ENCODE measurements at regions not wholly inside any gene's neighbourhood (a gene's known extent, or its start where the extent isn't known, plus 50 kb on each side); places are given as distances from the start of the nearest gene placed in this dataset.
"Not testable (repeated sequence)": the region's sequence is repeated elsewhere in the genome, so short reads cannot be mapped to it uniquely, and the experiment has no call there.

DNA sequence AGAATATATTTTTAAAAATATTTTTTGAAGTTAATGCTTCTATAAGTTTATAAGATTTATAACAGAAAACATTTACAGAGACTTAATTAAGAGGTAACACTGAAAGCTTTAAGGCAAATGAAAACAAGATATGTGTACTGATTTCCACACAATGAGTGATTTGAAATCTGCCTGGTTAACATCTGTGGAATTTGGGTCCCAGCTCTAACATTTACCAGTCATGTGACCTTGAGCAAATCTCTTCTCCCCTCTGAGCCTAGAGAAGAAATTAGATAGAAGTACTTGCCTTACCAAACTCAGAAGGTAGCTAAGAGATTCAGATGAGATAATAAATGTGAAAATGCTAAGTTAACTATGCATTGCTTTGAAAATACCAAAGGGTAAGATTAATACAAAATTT lies 458.8 kb upstream of the LCORL start:
- DNase-seq, result no peak

DNA sequence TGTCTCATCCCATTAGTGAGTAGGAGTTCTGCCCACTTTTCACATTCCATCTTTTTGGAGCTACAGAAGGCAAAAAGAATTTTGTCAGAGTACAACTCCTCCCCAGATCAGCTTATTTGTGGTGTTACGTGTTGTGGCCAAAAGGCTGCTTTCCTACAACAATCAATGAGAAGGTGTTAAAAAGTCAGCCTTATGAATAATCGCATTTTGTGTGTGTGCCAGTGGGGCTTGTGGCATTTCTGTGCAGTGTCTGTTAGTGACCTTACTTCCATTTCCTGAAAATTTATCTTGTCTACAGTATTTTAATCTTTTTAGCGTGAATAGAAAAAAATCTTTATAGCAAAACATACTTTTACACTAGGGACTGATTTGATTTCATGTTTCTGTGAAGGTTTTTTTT lies 458.3 kb upstream of the LCORL start:
- no peak for DNase-seq

DNA sequence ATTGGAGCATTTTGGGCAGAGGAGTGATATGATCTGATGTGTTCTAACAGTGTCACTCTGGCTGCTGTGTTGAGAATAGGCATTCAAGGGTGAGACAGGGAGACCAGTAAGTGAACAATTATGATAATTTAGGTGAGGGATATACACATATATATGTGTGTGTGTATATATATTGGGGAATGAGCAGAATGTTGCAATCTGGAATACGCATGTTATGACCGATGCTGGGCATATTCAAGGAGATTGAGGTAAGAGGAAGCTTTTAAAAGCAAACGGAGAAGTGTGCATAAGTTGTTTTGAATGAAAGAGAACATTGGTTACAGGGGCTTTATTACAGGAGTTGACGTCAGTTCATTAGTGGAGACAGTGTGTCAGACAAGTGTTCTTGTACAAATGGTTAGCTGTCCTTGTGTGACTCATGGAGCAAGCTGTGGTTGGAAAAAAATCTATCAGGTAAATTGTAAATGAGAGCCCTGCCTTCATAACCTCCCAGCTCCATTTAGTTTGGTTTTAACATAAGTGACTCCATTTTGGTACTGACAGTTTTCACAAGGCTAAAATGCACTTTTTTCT lies 442.5 kb upstream of the LCORL start:
- no peak for DNase-seq

DNA sequence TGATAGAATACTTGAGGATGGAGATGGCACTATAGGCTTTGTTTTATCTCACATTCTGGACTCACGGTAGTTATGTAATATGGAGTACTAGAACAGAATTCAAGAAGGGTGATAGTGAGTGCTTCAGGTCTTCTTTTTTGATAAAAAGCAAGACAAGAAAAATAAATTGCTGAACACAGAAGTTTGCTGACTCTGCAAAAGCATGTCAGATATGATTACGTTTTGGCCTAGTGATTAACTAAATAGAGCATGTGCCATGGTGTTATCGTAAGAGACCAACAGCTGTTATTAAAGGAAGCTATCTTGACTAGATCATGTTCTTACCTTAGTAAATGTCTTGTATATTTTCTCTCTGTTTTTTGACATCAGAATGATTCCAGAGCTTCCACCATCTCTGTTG lies 436.9 kb upstream of the LCORL start:
- DNase-seq, result no peak

DNA sequence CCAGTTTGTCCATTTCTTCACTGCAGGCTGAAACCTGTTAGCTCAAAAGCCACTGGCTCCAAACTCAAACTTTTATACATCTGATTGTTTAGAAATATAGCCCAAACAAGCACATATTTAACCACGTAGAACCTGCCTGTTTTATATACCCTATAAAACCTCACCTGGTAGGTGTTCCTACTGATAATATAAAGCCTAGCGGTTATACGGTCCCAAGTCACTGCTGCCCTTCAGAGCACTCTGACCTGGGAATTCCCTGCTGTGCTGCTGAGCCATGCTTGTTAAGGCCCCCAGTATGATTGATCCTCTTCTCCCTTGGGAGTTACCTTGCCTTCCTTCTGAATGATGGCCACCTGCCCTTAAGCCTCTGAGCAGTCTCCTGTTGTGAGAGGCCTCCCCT lies 432.8 kb upstream of the LCORL start:
- DNase-seq, result no peak

DNA sequence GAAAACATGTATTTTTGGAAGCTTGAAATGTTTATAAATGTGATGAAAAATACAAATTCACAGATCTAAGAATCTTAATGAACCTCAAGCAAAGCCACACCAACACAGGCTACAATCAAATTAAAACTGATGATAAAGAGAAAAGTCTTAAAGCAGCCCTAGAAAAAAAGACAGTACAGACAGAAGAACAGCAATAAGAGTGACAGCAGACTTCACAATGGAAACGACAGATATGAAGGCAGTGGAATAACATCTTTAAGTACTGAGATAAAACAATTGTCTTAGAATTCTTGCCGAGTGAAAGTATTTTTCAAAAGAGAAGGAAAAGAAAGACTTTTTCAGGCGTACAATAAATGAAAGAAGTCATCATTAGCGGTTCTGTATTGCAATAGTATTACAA lies 423.6 kb upstream of the LCORL start:
- no peak for DNase-seq

DNA sequence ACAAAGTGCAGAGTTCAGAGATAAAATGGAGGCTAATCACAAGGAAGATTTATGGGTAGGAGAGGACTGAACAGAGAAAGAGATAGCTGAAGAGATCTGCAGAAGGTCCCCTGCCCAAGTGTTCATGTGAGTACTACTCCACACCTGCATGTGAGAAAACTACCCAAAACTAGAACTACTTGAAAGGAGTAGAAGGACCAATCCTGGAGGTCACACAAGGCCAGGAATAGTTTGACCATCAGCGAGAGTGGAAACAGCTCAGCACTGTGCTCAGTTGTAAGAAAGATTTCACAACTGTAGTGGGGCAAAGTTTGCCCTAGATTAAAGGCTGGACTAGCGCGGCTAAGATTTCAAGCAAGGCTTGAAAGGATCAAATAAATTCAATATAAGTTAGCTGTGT lies 422.7 kb upstream of the LCORL start:
- DNase-seq, result no peak

DNA sequence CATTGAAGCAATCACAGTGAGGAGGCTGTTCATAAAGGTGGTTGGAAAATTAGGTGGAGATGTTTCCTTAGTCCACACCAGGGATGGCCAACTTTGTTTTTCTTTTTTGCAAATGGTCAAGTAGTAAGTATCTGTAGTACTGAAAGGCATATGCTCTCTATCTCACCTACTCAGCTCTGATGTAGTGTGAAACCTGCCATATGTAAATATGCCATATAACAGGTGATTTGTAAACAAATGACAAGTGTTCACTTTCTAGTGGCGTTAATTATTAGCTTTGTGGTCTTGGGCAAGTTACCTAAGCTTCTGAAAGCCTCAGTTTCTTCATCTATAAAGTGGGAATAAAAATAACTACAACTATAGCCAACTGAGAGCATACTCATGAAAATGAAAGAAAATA lies 421.4 kb upstream of the LCORL start:
- no peak for DNase-seq

DNA sequence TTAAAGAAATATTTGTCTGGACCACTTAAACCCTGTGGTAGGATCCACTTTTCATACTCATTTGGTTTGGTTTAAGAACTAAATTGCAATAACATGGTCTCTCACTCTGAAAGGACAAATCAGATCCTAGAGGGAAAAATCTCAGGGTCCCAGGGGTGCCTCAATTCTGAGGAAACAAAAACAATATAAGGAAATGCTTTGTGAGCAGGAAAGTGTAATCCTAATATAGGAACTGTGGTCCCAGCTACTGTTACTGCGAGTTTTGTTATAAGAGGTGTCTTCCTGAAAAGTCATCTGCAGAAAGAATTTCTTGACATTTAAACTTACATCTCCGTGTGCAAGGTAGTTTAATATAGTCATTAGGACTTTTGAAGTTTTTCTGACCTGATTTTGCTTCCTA lies 420.1 kb upstream of the LCORL start:
- no peak for DNase-seq

DNA sequence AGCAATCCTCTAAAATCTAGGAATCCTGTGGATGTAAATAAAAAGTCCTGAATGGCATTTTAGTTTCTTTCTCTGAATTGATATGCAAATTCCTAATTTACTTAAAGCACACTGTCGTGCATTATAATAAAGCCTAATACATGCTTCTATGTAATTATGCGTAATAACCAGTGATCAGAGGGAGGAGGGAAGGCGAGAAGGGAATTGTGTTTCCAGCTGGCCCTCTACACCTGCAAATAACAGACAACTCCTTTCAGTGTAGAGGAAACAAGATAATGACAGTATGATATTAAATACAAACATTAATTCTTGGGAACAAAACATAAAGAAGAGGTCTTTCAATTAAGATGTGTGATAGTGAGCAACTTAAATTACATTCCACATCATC lies 419.6 kb upstream of the LCORL start:
- no peak for DNase-seq

DNA sequence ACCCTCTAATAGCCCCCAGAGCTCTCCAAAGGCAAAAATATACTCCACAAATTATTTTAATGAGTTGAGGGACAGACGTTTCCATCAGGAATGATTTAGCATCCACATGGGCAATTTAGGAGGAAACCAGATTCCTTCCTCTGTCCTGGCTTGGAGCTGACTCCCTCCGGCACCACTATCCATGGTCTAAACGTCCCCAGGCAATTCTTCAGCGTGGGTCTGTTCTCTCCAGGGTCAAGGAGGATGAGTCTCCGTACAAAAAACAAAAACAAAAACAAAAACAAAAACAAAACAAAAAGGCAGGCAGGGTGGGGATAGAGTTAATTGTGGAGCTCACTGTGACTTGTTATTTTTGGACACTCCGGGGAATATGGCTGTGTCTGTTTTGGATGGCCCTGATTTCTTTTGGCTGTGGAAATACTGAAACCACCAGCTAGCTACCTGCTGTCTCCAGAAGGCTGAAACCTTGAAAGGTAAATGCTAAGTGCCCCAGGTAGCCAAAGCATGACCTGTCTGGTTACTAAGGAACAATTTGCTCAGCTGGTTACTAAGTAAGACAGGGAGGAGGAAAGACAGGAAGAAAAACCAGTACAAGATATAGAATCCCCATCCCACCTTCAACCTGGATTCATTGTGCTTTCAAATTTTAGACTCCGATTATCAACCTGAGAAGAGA lies 419.1 kb upstream of the LCORL start:
- no peak for DNase-seq

DNA sequence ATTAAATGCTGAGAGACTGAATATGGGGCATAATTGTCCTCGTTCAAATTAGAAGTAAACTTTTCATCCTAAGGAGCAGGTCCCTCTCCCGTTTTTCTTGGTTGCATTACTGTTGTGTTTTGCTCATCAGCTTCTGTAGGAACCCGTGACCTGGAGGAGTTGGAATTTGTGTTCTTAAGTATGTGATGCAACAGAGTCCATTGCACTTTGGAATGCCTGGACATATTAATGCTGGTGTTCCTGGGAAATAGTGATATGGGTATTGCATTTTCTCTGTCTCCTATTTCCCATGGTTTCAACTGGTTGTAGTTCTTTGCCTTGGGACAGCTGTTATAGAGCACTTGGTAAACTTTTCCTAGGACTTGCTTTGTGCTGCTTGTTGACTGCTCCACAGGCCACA lies 417.8 kb upstream of the LCORL start:
- DNase-seq, result no peak

DNA sequence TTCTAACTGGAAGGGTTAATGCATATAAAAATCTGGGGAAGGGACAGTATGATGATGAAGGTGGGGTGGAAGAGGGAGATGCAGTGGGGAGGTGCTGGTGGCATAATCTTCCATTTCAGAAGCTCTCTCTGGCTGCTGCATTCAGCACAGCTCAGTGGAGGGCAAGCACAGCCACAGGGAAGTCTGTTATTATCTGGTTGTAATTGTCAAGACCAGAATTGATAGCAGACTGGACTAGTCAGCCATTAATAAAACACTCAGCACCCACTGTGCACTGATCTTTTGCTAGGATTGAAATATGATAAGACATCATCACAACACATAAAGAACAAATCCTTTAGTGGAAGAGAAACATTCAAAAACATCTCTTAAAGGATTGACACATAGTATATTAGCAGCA lies 414.2 kb upstream of the LCORL start:
- DNase-seq, result no peak

DNA sequence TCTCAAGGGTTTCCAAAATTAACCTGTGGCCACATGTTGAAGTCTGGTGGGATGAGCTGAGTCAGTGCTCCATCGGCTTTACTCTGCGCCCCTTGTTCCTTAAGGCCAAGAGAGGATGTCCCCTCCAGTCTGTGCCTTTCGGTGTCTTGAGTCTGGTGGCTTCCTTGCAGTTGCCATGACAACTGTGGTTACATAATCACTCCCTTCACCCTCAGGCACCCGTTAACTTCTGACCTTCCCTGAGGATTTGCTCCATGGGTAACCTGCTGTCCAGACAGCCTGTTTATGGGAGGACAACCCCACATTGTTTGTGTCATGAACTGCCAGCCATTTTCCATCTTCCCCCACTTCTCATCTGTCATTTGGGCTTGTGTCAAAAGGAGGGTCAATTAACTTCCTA lies 401.1 kb upstream of the LCORL start:
- no peak for DNase-seq

DNA sequence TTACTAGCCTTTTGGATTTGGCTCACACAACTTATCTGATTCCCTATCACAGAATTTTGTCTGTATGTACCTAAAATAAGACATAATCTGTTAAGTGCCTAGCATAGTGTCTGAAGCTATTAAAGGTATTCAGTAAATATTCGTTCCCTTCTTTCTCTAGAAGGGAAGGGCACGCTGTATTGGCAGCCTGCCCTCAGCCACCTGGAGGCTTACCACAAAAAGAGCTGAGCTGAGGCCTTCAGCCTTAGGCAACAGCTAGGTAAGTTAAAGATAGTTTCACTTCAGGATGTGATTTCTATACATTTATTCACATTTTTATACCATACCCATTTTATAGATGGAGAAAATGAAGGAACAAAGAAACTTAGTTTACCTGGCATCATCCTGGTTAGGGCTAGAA lies 400.0 kb upstream of the LCORL start:
- no peak for DNase-seq

DNA sequence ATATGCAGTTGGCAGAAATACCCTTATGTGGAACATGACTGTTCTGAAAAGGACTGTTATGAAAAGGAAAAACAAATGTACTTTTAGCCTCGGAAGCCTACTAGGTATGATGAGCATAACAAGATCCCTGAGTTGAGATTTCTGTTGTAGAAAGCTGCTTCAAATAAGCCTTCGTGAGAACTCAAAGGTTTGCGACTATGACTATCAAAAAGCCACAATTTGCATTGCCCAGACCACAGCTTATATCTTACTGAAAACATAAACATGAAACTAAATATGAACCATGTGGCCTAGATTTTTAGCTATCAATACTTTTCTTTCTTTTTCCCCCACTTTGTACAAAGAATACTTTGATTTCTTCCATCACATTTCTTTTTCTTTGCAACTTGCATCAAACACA lies 398.2 kb upstream of the LCORL start:
- no peak for DNase-seq

DNA sequence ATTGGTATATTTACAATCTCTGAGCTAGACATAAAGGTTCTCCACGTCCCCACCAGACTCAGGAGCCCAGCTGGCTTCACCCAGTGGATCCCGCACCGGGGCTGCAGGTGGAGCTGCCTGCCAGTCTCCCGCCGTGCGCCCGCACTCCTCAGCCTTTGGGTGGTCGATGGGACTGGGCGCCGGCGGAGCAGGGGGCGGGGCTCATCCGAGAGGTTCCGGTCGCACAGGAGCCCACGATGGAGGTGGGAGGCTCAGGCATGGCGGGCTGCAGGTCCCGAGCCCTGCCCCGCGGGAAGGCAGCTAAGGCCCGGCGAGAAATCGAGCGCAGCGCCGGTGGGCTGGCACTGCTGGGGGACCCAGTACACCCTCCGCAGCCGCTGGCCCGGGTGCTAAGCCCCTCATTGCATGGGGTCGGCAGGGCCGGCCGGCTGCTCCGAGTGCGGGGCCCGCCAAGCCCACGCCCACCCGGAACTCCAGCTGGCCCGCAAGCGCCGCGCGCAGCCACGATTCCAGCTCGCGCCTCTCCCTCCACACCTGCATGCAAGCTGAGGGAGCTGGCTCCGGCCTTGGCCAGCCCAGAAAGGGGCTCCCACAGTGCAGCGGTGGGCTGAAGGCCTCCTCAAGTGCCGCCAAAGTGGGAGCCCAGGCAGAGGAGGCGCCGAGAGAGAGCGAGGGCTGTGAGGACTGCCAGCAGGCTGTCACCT lies 396.8 kb upstream of the LCORL start:
- not testable (repeated sequence) for DNase-seq

DNA sequence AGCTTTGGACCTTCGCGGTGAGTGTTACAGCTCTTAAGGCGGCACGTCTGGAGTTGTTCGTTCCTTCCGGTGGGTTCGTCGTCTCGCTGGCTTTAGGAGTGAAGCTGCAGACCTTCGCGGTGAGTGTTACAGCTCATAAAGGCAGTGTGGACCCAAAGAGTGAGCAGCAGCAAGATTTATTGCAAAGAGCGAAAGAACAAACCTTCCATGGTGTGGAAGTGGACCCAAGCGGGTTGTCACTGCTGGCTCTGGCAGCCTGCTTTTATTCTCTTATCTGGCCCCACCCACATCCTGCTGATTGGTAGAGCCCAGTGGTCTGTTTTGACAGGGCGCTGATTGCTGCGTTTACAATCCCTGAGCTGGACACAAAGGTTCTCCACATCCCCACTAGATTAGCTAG lies 396.1 kb upstream of the LCORL start:
- DNase-seq, result not testable (repeated sequence)

DNA sequence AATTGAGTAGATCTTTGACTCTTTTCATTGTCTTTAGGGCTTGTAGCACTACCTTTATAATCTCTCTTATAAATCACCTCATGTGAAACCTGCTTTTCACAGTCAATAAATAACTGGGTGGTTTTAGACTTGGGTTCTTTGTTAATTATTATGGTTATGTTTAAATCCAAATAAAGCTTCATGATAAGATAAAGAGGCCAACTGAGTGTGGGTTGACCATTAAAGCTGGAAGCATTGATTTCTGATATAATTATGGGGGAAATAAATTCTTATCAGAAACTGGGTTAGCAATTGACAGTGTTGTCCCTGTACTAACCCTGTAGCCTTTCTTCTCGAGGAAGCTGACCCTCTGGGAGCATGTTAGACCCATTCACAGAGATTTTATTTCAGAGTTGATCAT lies 384.7 kb upstream of the LCORL start:
- no peak for DNase-seq

DNA sequence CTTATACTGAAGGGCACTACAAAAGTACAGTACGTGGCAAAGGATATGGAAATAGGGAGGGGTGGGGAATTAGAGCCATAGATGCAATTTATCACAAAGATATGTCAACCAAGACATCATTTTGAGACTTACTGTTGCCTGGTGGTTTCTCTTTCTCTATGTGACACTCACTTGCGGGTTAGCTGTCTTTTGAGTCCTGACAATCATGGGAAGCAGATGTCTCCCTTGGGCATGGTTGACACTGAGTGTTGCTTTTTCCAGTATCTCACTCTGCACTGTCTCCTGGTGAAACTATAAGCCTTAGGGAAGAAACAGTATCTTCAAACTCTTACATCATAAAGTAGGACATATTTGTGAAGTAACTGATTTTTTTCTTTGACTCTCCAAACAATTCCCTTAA lies 383.5 kb upstream of the LCORL start:
- DNase-seq, result no peak

DNA sequence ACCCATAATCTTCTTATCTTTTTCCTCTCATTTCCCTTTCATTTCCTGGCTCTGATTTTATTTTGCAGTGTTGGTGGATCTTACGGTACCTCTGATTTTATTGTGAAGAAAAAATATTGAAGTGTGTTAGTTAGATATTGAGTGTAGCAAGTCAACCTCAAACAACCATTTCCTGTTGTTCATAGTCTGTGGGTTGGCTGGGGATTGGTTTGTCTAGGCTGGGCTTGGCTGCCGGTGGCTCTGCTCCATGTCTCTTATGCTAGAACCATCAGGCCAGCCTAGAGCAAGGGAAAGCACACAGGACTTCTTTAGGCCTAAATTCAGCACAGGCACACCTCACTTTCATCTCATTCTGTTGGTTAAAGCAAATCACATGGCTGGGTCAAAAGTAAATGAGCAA lies 383.1 kb upstream of the LCORL start:
- DNase-seq, result no peak

DNA sequence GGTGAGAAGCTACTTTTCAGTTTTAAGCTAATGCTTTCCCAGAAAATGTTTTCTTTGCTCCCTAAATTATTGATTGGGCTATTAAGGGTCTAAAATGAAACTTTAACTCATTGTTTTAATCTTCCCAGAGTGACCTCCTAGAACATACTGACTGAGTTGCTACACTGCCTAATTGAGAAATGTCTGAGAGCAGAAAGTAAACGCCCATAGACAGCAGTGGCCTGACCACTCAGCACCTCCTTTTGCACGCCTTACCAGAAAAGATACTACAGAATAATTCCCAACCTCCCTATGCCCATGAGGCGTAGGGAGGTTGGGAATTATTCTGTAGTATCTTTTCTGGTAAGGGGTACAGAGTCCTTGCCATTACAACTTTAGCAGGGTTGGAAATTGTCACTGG lies 381.8 kb upstream of the LCORL start:
- no peak for DNase-seq

DNA sequence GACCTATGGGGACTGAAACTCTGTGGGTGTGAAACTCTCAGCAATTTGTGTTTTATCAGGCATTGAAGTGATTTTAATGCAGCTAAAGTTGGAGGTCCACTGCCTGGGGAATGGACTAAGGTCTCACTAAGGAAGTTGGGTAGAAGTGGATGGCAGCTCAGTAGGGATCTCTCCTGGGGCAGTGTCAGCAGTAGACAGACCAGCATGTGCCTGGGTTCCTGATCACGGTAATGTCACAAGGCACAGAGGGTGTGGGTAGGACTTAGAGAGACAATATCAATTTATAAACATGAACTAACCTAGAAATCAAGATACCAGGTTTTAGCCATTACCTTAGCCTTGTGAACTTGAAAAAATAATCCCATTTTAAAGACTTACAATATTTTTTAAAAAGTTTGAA lies 380.3 kb upstream of the LCORL start:
- no peak for DNase-seq

DNA sequence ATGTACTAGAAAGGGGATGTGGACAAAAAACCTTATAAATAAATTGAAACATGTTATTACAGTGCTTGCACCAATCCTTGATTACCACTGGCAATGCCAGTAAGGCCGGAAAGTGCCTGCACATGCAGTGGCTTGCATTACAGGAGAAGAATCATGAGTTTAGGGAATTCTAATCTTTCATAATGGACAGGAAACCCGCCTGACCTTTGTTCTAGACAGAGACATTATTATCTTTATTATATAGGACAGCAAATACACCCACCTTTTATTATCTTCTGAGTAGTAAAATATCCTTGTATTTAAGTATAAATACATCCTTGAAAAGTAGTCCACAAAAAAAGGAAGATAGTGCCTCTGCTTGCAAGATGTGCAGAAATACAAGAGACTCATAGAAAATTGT lies 379.9 kb upstream of the LCORL start:
- DNase-seq, result no peak

DNA sequence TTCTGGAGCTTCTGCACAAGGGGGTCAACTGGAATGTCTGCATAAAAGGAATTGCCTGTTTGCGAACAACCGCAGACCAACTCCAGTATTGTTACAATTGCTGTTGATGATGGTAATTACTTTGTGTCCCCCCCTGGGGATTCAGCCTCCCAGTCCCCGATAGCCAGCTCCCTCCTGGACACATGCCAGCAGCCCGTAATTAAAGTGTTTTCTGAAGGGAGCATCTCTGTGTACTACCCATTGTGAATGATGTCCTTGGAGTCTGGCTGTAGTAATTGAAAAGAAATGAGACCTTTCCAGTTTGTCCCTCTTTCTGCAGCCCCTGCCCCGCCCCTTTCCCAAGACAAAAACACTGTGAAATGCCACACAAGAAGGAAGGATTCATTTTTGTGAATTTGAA lies 377.1 kb upstream of the LCORL start:
- DNase-seq, result no peak
